GM23248 (cell line): ENCODE measurements at regions not wholly inside any gene's neighbourhood (a gene's known extent, or its start where the extent isn't known, plus 50 kb on each side); places are given as distances from the start of the nearest gene placed in this dataset.

Experiments used
- DNase-seq: peaks from one replicate; pipeline ENCODE4 v3.0.0-alpha.2; 2015
- H2AFZ ChIP-seq: fragments of 200-600 bp; sonication (generic); 2 replicates; pipeline ENCODE4 v1.6.1; 2016; ENCODE audit warnings: antibody characterized with exemption
- H3F3A ChIP-seq: fragments of 200-600 bp; sonication (generic); 2 replicates; pipeline ENCODE4 v1.6.1; 2016; ENCODE audit warnings: mild to moderate bottlenecking, antibody characterized with exemption, mixed run types; ENCODE audit not compliant: insufficient read depth
- H3K27ac ChIP-seq: fragments of 200-600 bp; sonication (generic); 2 replicates; pipeline ENCODE4 v1.5.1; 2016; ENCODE audit warnings: mild to moderate bottlenecking
- H3K27me3 ChIP-seq: fragments of 200-600 bp; sonication (generic); replicated peaks from 2 replicates; pipeline ENCODE4 v1.6.1; 2016; ENCODE audit warnings: mild to moderate bottlenecking; ENCODE audit not compliant: insufficient read depth
- H3K36me3 ChIP-seq: fragments of 200-600 bp; sonication (generic); 2 replicates; pipeline ENCODE4 v1.6.1; 2016; ENCODE audit warnings: low read depth, mild to moderate bottlenecking
- H3K4me1 ChIP-seq: fragments of 200-600 bp; sonication (generic); 2 replicates; pipeline ENCODE4 v1.6.1; 2016; ENCODE audit warnings: mild to moderate bottlenecking; ENCODE audit not compliant: insufficient read depth
- H3K4me2 ChIP-seq: fragments of 200-600 bp; sonication (generic); one replicate; pipeline ENCODE4 v1.6.1; 2016; ENCODE audit warnings: mild to moderate bottlenecking; ENCODE audit not compliant: unreplicated experiment
- H3K4me3 ChIP-seq: fragments of 200-600 bp; sonication (generic); 2 replicates; pipeline ENCODE4 v1.5.1; 2016; ENCODE audit warnings: mild to moderate bottlenecking
- H3K79me2 ChIP-seq: fragments of 200-600 bp; sonication (generic); 2 replicates; pipeline ENCODE4 v1.6.1; 2016; ENCODE audit warnings: mild to moderate bottlenecking; ENCODE audit not compliant: insufficient read depth
- H3K9ac ChIP-seq: fragments of 200-600 bp; sonication (generic); 2 replicates; pipeline ENCODE4 v1.6.1; 2016; ENCODE audit warnings: mild to moderate bottlenecking
- H3K9me2 ChIP-seq: fragments of 200-600 bp; sonication (generic); 2 replicates; pipeline ENCODE4 v1.6.1; 2016; ENCODE audit warnings: mixed run types, mild to moderate bottlenecking, moderate library complexity; ENCODE audit not compliant: insufficient read depth
- H3K9me3 ChIP-seq: fragments of 200-600 bp; sonication (generic); one replicate; pipeline ENCODE4 v1.6.1; 2017; ENCODE audit warnings: low read depth
- H4K20me1 ChIP-seq: fragments of 200-600 bp; sonication (generic); 2 replicates; pipeline ENCODE4 v1.6.0; 2016; ENCODE audit not compliant: insufficient read depth
- EZH2 ChIP-seq: fragments of 200-600 bp; sonication (generic); IDR thresholded peaks from 2 replicates; pipeline ENCODE4 v1.6.1; 2018; ENCODE audit warnings: antibody characterized with exemption, mild to moderate bottlenecking; ENCODE audit not compliant: insufficient read depth, poor library complexity, severe bottlenecking
- EZH2phosphoT487 ChIP-seq: fragments of 200-600 bp; sonication (generic); IDR thresholded peaks from 2 replicates; pipeline ENCODE4 v1.6.1; 2018; ENCODE audit warnings: antibody characterized with exemption, moderate library complexity, mild to moderate bottlenecking, low read depth; ENCODE audit not compliant: insufficient read depth
- WGBS, 2 experiments: methylation state at CpG; one replicate each; pipeline ENCODE4 v1.1.6; 2015 to 2017; ENCODE audit warnings: low lambda C conversion rate in 2 of 2, low coverage in 1 of 2; ENCODE audit errors: missing lambda C conversion rate in 2 of 2; 5-methylcytosine and 5-hydroxymethylcytosine counted together
- in situ Hi-C: fragments of 300-500 bp; cut with MboI; formaldehyde crosslinking; loops from 2 replicates; pipeline ENCODE4 v1.15.0; 2020

- Histone ChIP-seq H3K4me2 (no peak overlapping the region), H4K20me1 (no peaks in the 10 kb centered on the region), H3F3A (no peaks in the 10 kb centered on the region), H3K4me3 (no peak overlapping the region), H3K9me2 (no peaks in the 10 kb centered on the region), H3K36me3 (no peaks in the 10 kb centered on the region), H3K27ac (no peak overlapping the region), H3K27me3 (peaks cover 7% of the 10 kb centered on the region; the same call in 1 of the 2 replicates), H2AFZ (no peak overlapping the region), H3K4me1 (no peaks in the 10 kb centered on the region), H3K79me2 (no peaks in the 10 kb centered on the region), H3K9ac (no peak overlapping the region), H3K9me3 (no peaks in the 10 kb centered on the region)
- in situ Hi-C loops = no loop called here
- TF ChIP-seq EZH2 (no peak), EZH2phosphoT487 (no peak)
- WGBS, 2 experiments = 46 to 52% methylated on average over 3 of the region's 3 CpGs
- no peak for DNase-seq
These were observed 149.8 kb downstream of the URI1 start for GRCh38 chr19:30091856-30092255.

- H3K79me2 ChIP-seq = no peaks in the 10 kb centered on the region
- no peak overlapping the region for H3K4me3 ChIP-seq
- H3K4me2 ChIP-seq = no peak overlapping the region
- no peak overlapping the region for H3K9ac ChIP-seq
- peaks cover 7% of the 10 kb centered on the region; the same call in 1 of the 2 replicates for H3K27me3 ChIP-seq
- H3K27ac ChIP-seq = no peak overlapping the region
- no peak overlapping the region for H2AFZ ChIP-seq
- H3K4me1 ChIP-seq = no peaks in the 10 kb centered on the region
- H3K36me3 ChIP-seq = no peaks in the 10 kb centered on the region
- H4K20me1 ChIP-seq = no peaks in the 10 kb centered on the region
- no peak for DNase-seq
- in situ Hi-C loops = no loop called here
- WGBS, 2 experiments = 61 to 67% methylated on average over 14 of the region's 14 CpGs
- no peaks in the 10 kb centered on the region for H3F3A ChIP-seq
- H3K9me2 ChIP-seq = no peaks in the 10 kb centered on the region
- no peaks in the 10 kb centered on the region for H3K9me3 ChIP-seq
- TF ChIP-seq EZH2phosphoT487 = no peak
- no peak for TF ChIP-seq EZH2
These were observed 150.9 kb downstream of the URI1 start for GRCh38 chr19:30092721-30093569.

DNA sequence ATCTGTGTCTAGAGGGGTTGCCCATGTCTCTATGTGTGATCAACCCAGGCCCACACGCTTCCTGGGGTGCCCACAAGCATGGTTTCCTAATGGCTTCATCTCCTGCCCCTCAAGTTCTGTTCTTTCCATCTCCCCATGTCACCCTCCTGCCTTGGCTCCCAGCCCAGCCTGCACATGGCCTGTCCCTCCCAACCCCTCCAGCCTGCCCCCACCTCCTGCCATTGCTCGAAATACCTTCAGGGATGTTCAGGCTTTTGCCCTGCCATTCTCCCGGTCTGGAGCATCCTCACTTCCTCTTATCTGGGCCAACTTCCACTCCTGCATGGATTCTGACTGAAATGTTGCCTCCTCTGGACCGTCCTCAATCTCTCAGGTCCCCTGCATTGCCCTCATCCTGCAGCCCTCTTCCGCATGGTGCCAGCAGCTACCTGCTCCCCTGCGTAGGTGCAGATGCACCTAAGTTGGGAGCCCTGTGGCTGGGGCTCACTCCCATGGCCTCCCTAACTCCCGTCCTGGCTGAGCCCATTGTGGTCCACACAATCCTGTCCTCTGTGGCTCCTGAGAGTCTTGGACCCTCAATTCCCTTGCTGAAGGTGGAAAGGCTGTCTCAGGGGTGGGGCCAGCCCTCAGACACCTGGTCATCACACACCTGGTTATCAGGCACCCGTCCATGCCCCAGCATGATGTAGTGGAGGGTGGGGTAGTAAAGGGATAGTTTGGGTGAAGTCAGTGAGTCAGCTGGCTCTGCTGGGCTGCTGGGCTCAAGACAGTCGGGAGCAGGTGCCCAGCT, 152.1 kb downstream of the URI1 start:
- H3K4me2 ChIP-seq = no peak overlapping the region
- H3K9ac ChIP-seq = no peak overlapping the region
- no peaks in the 10 kb centered on the region for H3F3A ChIP-seq
- no peaks in the 10 kb centered on the region for H3K9me2 ChIP-seq
- WGBS, 2 experiments = 41 to 42% methylated on average over 8 to 9 of the region's 9 CpGs
- H3K36me3 ChIP-seq = no peaks in the 10 kb centered on the region
- no peak for TF ChIP-seq EZH2phosphoT487
- no peak for TF ChIP-seq EZH2
- in situ Hi-C loops = no loop called here
- no peaks in the 10 kb centered on the region for H4K20me1 ChIP-seq
- H3K4me3 ChIP-seq = no peak overlapping the region
- no peak overlapping the region for H2AFZ ChIP-seq
- H3K9me3 ChIP-seq = no peaks in the 10 kb centered on the region
- H3K27ac ChIP-seq = no peak overlapping the region
- DNase-seq = no peak
- H3K27me3 ChIP-seq = peaks cover 7% of the 10 kb centered on the region; the same call in 1 of the 2 replicates
- no peaks in the 10 kb centered on the region for H3K4me1 ChIP-seq
- H3K79me2 ChIP-seq = no peaks in the 10 kb centered on the region

- no peak for TF ChIP-seq EZH2phosphoT487
- no peak for TF ChIP-seq EZH2
- no peak overlapping the region for H3K27ac ChIP-seq
- no peaks in the 10 kb centered on the region for H3K36me3 ChIP-seq
- H3K4me2 ChIP-seq = no peak overlapping the region
- H3K9me3 ChIP-seq = no peaks in the 10 kb centered on the region
- WGBS, 2 experiments = 23 to 27% methylated on average over 3 of the region's 3 CpGs
- H3K27me3 ChIP-seq = peaks cover 7% of the 10 kb centered on the region; the same call in 1 of the 2 replicates
- H3K9me2 ChIP-seq = no peaks in the 10 kb centered on the region
- in situ Hi-C loops = no loop called here
- H2AFZ ChIP-seq = no peak overlapping the region
- H4K20me1 ChIP-seq = no peaks in the 10 kb centered on the region
- no peak for DNase-seq
- H3K4me1 ChIP-seq = no peaks in the 10 kb centered on the region
- no peaks in the 10 kb centered on the region for H3K79me2 ChIP-seq
- H3K4me3 ChIP-seq = no peak overlapping the region
- no peak overlapping the region for H3K9ac ChIP-seq
- H3F3A ChIP-seq = no peaks in the 10 kb centered on the region
These were observed 152.7 kb downstream of the URI1 start for GRCh38 chr19:30094756-30095140.
